Thyroid gland (tissue), 4 donors: ENCODE measurements at regions not wholly inside any gene's neighbourhood (a gene's known extent, or its start where the extent isn't known, plus 50 kb on each side); places are given as distances from the start of the nearest gene placed in this dataset.

Experiments
- DNase-seq, 2 donors: peaks; one replicate each; pipeline ENCODE4 v3.0.0-alpha.2; 2019
- H3K27ac ChIP-seq, 3 donors: fragments of 200-600 bp; sonication (generic); 1 replicate in 2 of 3; 2 replicates in 1 of 3; pipeline ENCODE4 v1.5.1; 2016 to 2019; ENCODE audit warnings: mild to moderate bottlenecking in 1 of 3, moderate library complexity in 1 of 3
- H3K27me3 ChIP-seq: fragments of 200-600 bp; sonication (generic); one replicate; pipeline ENCODE4 v1.5.1; 2019
- H3K36me3 ChIP-seq, 2 donors: fragments of 200-600 bp; sonication (generic); one replicate each; pipeline ENCODE4 v1.5.1; 2016 to 2019
- H3K4me1 ChIP-seq, 2 donors: fragments of 200-600 bp; sonication (generic); one replicate each; pipeline ENCODE4 v1.5.1; 2017 to 2019
- H3K4me3 ChIP-seq, 3 donors: fragments of 200-600 bp; sonication (generic); replicated peaks in 1 of 3; 1 replicate in 2 of 3; 2 replicates in 1 of 3; pipeline ENCODE4 v1.5.1; 2016; ENCODE audit warnings: mild to moderate bottlenecking in 1 of 3
- H3K9me3 ChIP-seq: fragments of 200-600 bp; sonication (generic); one replicate; pipeline ENCODE4 v1.5.1; 2017
- POLR2A ChIP-seq, 2 donors: fragments of 450-650 bp; IDR thresholded peaks; one replicate each; pipeline ENCODE4 v1.6.1; 2017; ENCODE audit warnings: antibody characterized with exemption in 2 of 2, mild to moderate bottlenecking in 2 of 2, moderate library complexity in 1 of 2
- WGBS, 2 donors: methylation state at CpG; one replicate each; pipeline ENCODE4 v1.1.5; 2017; 5-methylcytosine and 5-hydroxymethylcytosine counted together
- intact Hi-C: fragments of 100-400 bp; cut with DNase I; formaldehyde crosslinking; loops from one replicate; pipeline ENCODE4 v1.15.1; 2023
- TF ChIP-seq, protein P1 (sequence below), 6 experiments: fragments of 200-600 bp in 3 of 6; fragments of 450-650 bp in 3 of 6; sonication (generic) in 3 of 6; IDR thresholded peaks; one replicate each; pipeline ENCODE4 v1.5.1; 2016 to 2019; ENCODE audit warnings: antibody characterized with exemption in 6 of 6, mild to moderate bottlenecking in 2 of 6, inconsistent platforms in 1 of 6, moderate library complexity in 1 of 6

DNA sequence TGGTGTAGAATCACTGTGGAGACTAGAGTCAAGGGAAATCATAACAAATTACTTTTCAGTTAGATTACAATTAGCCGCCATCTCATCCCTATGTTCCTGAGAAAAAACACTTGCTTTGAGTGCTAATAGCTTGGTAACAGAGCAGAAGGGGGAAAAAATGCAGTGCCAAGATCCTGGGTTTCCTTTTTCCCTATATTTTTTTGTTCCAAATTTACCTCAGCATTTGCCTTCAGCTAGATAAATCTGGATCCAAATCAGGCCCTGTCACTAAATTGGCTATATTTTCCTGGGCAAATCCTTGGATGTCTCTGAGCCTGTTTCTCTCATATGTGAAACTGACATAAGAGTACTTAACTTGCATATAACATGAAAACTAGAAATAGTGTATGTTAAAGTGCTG, 86.0 kb downstream of the TENT5A start:
- Histone ChIP-seq H3K4me3 (no peak overlapping the region), H3K36me3 (no peaks in the 10 kb centered on the region), H3K4me1 (no peaks in the 10 kb centered on the region), H3K9me3 (no peaks in the 10 kb centered on the region), H3K27me3 (no peaks in the 10 kb centered on the region), H3K27ac (no peak overlapping the region)
- no peak for TF ChIP-seq POLR2A (IDR thresholded peaks at IDR 0.05)
- TF ChIP-seq, protein P1, sequence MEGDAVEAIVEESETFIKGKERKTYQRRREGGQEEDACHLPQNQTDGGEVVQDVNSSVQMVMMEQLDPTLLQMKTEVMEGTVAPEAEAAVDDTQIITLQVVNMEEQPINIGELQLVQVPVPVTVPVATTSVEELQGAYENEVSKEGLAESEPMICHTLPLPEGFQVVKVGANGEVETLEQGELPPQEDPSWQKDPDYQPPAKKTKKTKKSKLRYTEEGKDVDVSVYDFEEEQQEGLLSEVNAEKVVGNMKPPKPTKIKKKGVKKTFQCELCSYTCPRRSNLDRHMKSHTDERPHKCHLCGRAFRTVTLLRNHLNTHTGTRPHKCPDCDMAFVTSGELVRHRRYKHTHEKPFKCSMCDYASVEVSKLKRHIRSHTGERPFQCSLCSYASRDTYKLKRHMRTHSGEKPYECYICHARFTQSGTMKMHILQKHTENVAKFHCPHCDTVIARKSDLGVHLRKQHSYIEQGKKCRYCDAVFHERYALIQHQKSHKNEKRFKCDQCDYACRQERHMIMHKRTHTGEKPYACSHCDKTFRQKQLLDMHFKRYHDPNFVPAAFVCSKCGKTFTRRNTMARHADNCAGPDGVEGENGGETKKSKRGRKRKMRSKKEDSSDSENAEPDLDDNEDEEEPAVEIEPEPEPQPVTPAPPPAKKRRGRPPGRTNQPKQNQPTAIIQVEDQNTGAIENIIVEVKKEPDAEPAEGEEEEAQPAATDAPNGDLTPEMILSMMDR (IDR thresholded peaks at IDR 0.05), result no peak
- DNase-seq, result no peak
- intact Hi-C loops, result no loop called here
- WGBS, 2 donors, result 88 to 96% methylated on average over 1 of the region's 1 CpG

DNA sequence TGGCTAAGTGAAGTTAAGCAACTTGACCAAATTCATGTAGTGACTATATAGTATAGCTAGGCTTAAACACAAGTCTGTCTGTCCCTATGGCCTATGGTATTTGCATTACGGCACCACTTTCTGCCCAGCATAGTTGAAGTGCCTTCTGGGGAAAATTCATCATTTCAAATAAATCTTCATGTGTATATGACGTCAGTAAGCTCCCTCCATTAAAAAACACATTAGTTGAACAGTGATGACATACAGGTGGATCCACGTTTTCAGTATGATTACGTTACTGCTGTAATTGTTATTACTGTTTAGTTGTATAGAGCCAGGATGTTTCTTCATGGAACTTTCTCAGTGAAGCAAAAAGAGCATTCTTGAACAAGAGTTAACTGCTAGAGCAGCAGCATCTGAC, 96.2 kb downstream of the TENT5A start:
- Histone ChIP-seq H3K27ac (no peak overlapping the region), H3K27me3 (no peaks in the 10 kb centered on the region), H3K36me3 (no peaks in the 10 kb centered on the region), H3K4me3 (no peak overlapping the region), H3K4me1 (peaks cover 0 to under 1% of the 10 kb centered on the region in 2 donors), H3K9me3 (no peaks in the 10 kb centered on the region)
- intact Hi-C loops, result no loop called here
- no peak for DNase-seq
- 73 to 80% methylated on average over 4 of the region's 4 CpGs for WGBS, 2 donors
- TF ChIP-seq, protein P1 (IDR thresholded peaks at IDR 0.05), result no peak
- TF ChIP-seq POLR2A (IDR thresholded peaks at IDR 0.05), result no peak

- 93 to 95% methylated on average over 2 of the region's 2 CpGs for WGBS, 2 donors
- H3K27ac ChIP-seq, result no peak overlapping the region
- H3K27me3 ChIP-seq, result no peaks in the 10 kb centered on the region
- H3K4me3 ChIP-seq, result no peak overlapping the region
- peaks cover 0 to 3% of the 10 kb centered on the region in 2 donors for H3K4me1 ChIP-seq
- no peaks in the 10 kb centered on the region for H3K9me3 ChIP-seq
- TF ChIP-seq, protein P1 (IDR thresholded peaks at IDR 0.05), result no peak
- TF ChIP-seq POLR2A (IDR thresholded peaks at IDR 0.05), result no peak
- H3K36me3 ChIP-seq, result no peaks in the 10 kb centered on the region
- DNase-seq, result no peak
- intact Hi-C loops, result no loop called here
Observed at GRCh38 chr6:81655696-81656095, 96.8 kb downstream of the TENT5A start.

- Histone ChIP-seq H3K4me1 (peaks cover 0 to 3% of the 10 kb centered on the region in 2 donors), H3K4me3 (no peak overlapping the region), H3K27me3 (no peaks in the 10 kb centered on the region), H3K9me3 (no peaks in the 10 kb centered on the region), H3K36me3 (no peaks in the 10 kb centered on the region), H3K27ac (no peak overlapping the region)
- TF ChIP-seq POLR2A (IDR thresholded peaks at IDR 0.05), result no peak
- TF ChIP-seq, protein P1 (IDR thresholded peaks at IDR 0.05), result no peak
- DNase-seq, result no peak
- intact Hi-C loops, result no loop called here
- 100% methylated on average over 2 of the region's 2 CpGs for WGBS, 2 donors
Observed at GRCh38 chr6:81648502-81648901, 104.0 kb downstream of the TENT5A start.

- Histone ChIP-seq H3K27me3 (no peaks in the 10 kb centered on the region), H3K9me3 (no peaks in the 10 kb centered on the region), H3K4me1 (no peaks in the 10 kb centered on the region), H3K36me3 (no peaks in the 10 kb centered on the region), H3K4me3 (no peak overlapping the region), H3K27ac (no peak overlapping the region)
- no peak for DNase-seq
- TF ChIP-seq POLR2A (IDR thresholded peaks at IDR 0.05), result no peak
- TF ChIP-seq, protein P1 (IDR thresholded peaks at IDR 0.05), result no peak
- intact Hi-C loops, result no loop called here
Observed at GRCh38 chr6:81643156-81643555, 109.3 kb downstream of the TENT5A start.
